GM18867 (cell line): ENCODE measurements at regions not wholly inside any gene's neighbourhood (a gene's known extent, or its start where the extent isn't known, plus 50 kb on each side); places are given as distances from the start of the nearest gene placed in this dataset.
"Not testable (repeated sequence)": the region's sequence is repeated elsewhere in the genome, so short reads cannot be mapped to it uniquely, and the experiment has no call there.

Source experiments
- ATAC-seq: cut with Tn5 transposase; IDR thresholded peaks from one replicate; pipeline ENCODE4 v1.9.1; 2021; ENCODE audit warnings: mild to moderate bottlenecking, moderate library complexity; ENCODE audit not compliant: unreplicated experiment

DNA sequence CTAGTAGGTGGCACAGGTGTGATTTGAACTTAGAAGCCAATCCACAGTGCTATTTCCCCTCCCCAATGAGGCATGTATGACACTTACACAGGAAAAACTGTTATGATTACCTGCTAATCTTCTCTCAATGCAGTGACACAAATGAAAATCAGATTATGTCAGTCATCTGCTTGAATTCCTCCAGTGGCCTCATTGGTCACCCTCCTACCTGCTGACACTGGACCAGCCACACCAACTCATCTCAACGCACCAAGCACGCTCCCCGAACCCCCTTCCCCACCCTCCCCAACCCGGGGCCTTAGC, 82.2 kb upstream of the SEC11C start:
- ATAC-seq, result no peak

DNA sequence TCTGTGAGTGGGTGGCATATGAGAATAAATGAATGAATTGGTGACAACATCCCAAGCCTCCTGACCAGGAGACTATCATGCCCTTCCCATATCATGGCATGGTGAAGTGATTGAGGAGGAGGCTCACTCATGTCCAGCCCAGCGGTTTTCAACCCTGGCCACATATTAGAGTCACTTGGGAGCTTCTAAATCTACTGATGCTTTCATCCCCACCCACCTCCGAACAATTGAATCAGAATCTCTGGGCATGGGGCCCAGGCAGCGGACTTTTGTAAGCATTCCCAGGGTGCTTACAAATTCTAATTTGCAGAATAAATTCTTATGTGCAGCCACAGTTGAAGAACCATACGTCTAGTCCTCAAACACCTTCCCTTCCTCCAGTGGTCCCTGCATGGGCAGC, 81.7 kb upstream of the SEC11C start:
- ATAC-seq, result no peak

DNA sequence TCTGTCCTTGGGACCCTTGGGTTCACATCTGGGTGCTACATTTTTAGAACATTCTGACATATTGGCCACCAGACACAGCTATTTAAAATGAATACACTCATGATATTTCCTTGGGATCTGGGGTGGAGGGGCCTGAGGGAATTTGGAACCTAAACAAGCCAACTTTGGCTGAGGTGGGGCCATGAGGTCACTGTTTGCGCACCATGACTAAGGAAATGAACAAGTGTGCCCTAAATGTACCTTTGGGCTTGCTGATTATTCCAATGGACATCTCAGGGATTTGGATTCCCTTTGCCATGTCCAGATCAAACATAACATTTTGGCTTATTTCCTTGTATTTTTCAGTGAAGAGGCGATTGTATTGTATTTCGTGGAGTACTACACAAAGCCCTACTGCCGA, 80.5 kb upstream of the SEC11C start:
- no peak for ATAC-seq

GRCh38 chr18:59060551-59060950, 79.1 kb upstream of the SEC11C start:
- ATAC-seq, result no peak

DNA sequence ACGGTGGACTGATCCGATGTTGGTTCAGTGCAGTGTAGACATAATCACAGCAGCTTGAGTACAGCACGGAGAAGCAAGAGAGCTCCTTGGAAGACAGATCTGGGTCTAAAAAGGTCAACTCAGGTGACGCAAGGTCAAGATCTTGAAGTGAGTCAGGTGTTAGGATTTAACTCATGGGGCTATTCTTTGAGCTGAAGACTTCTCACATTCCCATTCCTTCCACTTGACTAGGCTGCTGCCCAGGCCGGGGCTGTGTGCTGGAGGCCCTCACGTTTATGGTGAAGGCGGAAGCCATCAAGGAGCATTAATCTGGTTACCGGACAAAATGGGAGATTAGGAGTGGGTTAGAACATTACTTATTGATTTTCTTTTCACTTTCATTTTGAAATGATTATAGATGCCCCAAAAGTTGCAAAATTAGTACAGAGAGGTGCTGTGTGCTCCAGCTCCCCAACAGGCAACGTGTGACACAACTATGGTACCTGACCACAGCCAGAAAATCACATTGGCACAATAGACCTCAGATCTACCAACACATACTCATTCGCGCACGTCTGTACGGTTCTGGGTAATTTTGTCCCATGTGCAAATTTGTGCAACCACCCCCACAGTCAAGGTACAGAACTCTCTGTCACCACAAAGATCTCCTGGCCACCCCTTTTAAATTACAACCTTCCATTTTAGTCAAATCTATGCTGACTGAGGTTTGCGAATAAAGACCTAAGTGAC, 77.6 kb upstream of the SEC11C start:
- ATAC-seq, result no peak

- ATAC-seq, result no peak
Measured at GRCh38 chr18:59062643-59063006, 77.1 kb upstream of the SEC11C start.

DNA sequence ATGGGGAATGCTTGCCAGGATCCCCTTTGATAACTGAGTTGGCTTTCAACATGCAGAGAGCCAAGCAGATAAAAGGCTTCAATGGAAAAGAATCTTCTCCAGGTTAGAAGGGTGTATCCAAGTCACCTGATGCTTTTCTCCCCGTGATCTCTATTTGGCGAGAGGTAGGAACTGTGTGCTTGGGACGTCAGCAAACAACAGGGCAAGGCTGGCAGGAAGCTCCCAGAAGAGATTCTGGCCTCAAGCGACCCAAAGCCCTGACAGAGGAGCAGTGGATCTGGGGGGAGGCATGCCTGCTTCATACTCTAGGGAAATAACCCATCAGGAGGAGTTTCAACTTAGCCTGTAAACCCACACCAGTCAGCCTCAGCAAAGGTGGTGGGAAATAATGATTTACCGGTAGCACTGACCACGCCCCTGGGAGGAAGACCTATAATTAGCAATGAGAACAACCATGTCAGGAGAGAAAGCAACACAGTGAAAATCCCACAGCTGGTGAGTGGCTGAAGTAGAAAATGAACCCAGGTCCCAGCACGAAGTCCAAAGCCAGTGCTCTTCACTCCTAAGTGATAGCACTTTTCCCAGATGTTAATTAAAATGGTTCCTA, 76.3 kb upstream of the SEC11C start:
- no peak for ATAC-seq

DNA sequence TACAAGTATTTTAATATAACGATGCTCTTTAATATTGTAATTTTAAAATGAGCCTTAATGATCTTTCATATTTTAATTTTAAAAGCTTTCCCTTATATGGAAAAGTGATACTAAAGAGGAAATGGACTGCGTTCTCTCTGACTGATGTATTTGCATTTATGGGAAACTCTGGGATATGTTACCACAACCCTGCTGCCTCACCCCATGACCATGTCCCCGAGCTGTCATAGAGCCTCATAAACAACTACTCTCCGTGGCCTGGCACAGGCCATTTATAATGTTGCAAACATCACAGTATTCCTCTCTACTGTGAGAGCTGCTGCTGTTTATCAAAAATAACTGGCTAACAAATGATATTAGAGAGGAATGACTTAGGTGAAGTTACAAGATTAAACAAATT, 75.8 kb upstream of the SEC11C start:
- ATAC-seq, result no peak

DNA sequence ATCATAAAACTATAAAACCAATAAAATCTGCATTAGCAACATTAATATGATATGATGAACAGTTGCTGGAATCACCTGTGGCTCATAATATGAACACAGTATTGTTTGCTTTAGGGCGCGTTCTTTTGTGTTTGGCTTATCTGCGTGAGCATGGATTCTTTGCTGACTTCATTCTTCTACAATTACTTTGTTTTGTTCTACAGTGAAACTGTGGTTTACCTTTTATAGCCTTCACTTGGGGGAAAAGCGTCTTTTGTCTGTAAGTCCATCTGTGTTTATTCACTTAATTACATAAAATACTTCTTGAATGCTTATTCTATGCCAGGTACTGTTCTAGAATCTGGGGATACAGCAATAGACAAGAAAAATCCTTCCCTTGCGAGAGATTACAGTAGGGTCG, 74.0 kb upstream of the SEC11C start:
- ATAC-seq, result no peak

DNA sequence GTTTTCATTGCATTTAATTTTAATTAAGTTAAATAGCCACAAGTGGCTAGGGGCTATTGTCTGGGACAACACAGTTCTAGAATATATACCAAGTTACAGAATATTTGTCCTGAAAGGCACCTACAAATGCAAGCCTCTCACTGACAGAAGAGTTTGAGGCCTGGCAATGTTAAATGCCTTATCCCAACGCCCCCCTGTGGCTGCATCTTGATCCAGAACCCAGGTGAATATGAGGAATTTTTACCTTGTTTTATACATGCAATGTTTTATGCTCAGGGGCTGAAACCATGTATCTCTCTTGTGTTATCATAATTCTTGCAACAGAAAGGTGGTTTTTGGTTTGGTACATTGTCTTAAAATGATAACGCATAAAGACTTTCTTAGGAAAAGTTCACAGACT, 71.8 kb upstream of the SEC11C start:
- no peak for ATAC-seq

- ATAC-seq, result no peak
Measured at GRCh38 chr18:59068276-59069071, 71.2 kb upstream of the SEC11C start.

DNA sequence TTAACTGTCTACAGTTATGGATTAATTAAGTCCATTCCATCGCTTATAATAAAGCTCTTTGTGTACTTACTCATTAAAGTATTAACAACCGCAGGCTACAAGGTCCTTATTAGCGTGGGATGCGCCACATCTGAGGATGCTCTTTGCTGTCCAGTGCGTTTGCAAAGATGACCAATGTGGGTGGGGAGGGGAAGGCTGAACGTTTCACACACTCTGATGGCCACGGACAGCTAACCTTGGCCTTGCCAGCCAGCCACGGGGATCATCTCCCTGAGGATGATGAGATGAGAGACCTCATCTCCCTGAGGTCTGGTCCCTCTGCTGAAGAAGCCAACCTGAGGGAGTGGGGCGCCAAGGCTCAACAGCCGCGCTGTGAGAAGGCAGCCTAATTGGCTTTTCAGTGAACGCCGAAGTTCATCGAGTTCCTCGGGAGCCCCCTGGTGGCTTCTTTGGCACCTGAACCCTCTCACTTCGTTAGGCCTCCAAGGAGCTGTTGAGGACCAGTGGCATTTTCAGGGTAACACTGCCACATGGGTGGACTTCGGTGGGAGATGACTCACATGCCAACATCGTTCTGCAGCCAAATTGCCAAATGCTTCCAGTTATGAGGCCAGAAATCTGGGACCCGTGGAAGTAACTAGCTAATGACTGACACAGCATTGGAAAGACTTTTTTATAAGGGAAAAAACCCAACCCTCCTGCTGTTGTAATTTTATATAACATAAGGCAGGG, 69.3 kb upstream of the SEC11C start:
- ATAC-seq, result peak; percentile 74

DNA sequence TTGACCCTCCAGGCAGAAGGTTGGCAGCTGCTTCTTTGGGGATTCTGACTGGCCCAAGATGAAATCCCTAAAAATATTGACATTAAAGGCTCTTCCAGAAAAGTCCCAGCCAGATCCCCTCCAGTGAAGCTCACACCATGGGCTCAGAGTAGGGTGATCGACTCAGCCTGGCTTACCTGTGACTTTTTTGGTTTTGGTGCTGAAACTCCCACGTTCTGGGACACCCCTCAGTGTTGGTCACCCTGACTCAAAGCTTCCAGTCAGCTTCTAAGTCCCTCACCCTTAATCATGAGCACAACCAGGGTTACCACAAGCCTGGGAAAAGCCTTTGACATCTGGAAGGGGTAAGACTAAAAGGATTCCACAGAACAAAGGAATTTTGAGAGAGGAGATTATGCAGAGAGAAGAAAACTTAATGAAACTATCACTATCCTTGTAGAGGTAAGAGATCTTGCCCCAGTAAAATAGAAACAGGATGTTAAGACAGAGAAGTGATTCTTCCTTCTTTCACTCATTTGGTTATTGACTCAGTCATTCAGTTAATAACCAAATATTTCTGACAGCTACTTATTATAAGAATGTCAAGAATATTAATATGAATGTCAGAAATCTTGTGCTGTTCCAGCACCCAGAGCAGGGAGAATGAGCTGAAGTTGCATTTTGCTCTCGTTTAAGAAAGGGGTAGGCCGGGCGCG, 66.8 kb upstream of the SEC11C start:
- ATAC-seq, result peak; percentile 59

DNA sequence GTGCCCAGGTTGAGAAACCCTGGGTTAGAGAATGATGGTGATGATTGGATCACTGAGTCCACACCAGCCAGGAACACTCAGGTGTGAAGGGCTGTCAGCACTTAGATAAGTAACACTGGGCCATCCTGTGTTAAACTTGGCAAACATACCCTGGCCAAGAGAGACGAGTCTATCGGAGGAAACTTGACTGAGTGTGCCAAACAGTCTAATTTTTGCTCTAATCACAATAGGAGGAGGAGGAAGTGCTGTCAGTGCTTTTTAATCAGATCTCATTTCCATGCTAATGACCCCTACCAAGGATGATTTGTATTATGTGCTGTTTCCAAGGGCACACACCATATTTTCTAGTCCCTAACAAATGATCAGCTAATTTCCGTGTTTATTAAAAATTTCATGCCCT, 63.8 kb upstream of the SEC11C start:
- ATAC-seq, result no peak

DNA sequence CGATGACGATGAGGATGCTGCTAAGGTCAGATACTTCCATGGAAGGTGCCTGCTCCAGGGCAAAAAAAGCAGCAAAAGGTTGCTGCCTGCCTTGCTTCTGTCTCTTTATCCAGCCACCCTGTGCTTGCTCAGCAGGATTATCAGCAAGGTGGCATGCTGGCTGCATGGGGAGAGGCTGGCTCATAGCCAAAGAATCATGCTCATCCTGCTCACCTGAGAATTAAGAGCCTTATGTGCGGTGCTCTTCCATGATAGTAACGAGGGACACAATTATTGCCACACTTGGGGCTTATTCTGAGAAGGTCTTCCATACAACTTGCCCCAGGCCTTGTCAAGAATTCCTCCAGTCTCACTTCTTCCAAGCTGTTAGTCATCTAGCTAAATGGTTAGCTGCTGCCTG, 60.4 kb upstream of the SEC11C start:
- ATAC-seq, result no peak

GRCh38 chr18:59079687-59080501, 59.8 kb upstream of the SEC11C start:
- not testable (repeated sequence) for ATAC-seq

DNA sequence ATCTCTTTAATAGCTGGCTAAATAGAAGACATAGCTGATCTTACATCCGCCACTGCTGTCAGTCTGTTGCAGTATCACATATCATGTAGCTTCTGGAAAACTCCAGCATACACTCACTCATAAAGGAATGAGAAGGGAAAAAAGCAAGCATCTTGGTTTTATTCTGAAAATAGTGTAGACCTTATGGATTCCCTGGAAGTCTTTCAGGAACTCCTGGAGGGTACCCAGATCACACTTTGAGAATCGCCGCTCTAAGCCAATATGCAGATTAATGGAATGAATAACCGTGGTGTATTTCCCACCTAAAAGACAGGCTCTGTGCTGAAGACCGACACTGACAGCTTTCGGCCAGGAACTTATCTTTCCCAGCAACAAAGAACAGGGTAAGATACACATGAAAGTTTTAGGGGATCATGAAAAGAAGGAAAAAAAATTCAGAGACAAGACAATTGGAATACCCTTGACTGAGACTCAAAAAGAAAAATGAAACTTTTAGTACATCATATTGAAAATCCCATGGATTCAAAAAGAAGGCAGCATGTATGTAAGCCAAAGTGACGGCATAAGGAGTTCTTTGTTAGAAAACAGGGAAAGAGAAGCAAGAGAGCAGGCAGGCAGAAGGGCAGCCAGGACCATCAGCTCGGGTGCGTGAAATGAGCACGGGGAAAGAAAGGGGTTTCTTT, 56.4 kb upstream of the SEC11C start:
- ATAC-seq, result no peak

DNA sequence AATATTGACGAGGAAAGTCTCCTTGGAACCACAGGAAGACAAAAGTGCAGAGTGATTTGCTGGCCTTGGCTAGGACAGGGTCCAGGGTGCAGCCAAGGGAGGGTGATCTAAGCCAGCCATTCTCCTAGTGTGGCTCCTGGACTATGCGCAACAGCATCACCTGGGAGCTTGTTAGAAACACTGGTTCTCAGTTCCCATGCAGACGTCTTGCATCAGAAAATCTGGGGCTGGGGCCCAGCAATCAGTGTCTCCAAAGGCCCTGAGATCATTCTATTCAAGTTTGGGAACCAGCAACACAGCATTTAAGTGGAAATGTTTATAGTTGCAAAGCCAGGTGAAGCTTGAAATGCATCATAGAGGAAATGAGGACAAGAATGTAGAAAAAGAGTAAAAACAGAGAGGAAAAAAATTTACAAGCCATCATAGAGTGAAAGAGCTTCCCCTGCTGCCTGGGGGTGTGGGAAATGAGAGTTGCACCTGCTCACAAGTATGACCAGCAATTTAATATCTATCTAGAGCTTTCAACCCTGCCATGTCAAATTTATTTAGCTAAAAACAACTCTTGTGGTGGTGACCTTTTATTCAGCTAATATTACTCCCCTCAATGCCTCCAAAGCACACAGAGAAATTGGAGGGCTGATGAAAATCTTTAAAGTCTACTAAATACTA, 54.4 kb upstream of the SEC11C start:
- no peak for ATAC-seq

- ATAC-seq, result no peak
Measured at GRCh38 chr18:59085797-59086196, 53.9 kb upstream of the SEC11C start.
